ENCODE measurements at regions not wholly inside any gene's neighbourhood (a gene's known extent, or its start where the extent isn't known, plus 50 kb on each side); places are given as distances from the start of the nearest gene placed in this dataset.

DNA sequence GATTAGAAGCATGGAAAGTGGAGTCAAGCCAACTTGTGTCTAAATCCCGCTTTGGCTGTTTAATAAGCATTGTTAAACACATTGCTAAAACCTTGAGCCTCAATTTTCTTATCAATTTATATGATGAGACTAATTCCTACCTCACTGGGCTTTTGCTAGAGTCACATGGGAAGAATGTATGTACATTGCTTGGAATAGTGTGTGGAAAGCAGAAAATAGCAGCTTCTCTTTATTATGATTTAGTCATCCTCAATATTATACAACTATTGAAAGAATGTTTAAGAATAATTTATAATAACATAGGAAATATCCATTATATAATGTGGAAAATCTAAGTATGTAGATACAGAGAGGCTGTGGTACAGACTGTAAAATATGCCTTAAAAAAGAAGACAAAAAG, 313.0 kb upstream of the CDYL start:
- H3K27ac ChIP-seq = no peak overlapping the region
- H4K20me1 ChIP-seq (ENCODE audit: insufficient read depth) = no peaks in the 10 kb centered on the region
- no peaks in the 10 kb centered on the region for H3K79me2 ChIP-seq (ENCODE audit: insufficient read depth, low read depth)
- H3K27me3 ChIP-seq (ENCODE audit: insufficient read depth, low read depth) = no peaks in the 10 kb centered on the region
- H3K4me1 ChIP-seq (ENCODE audit: low read depth, poor library complexity, severe bottlenecking) = no peaks in the 10 kb centered on the region
- H3K9ac ChIP-seq = no peak overlapping the region
- H3K4me3 ChIP-seq (IDR thresholded peaks at IDR 0.05; ENCODE audit: insufficient read depth, low read depth, low read length) = no peak overlapping the region
- no peak overlapping the region for H2AFZ ChIP-seq (ENCODE audit: low read depth)
- H3K36me3 ChIP-seq (ENCODE audit: insufficient read depth) = no peaks in the 10 kb centered on the region
- no peak overlapping the region for H3K4me2 ChIP-seq
- TF ChIP-seq, protein P1, sequence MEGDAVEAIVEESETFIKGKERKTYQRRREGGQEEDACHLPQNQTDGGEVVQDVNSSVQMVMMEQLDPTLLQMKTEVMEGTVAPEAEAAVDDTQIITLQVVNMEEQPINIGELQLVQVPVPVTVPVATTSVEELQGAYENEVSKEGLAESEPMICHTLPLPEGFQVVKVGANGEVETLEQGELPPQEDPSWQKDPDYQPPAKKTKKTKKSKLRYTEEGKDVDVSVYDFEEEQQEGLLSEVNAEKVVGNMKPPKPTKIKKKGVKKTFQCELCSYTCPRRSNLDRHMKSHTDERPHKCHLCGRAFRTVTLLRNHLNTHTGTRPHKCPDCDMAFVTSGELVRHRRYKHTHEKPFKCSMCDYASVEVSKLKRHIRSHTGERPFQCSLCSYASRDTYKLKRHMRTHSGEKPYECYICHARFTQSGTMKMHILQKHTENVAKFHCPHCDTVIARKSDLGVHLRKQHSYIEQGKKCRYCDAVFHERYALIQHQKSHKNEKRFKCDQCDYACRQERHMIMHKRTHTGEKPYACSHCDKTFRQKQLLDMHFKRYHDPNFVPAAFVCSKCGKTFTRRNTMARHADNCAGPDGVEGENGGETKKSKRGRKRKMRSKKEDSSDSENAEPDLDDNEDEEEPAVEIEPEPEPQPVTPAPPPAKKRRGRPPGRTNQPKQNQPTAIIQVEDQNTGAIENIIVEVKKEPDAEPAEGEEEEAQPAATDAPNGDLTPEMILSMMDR (conservative IDR thresholded peaks at IDR 0.05; ENCODE audit: low read depth, low read length) = no peak

DNA sequence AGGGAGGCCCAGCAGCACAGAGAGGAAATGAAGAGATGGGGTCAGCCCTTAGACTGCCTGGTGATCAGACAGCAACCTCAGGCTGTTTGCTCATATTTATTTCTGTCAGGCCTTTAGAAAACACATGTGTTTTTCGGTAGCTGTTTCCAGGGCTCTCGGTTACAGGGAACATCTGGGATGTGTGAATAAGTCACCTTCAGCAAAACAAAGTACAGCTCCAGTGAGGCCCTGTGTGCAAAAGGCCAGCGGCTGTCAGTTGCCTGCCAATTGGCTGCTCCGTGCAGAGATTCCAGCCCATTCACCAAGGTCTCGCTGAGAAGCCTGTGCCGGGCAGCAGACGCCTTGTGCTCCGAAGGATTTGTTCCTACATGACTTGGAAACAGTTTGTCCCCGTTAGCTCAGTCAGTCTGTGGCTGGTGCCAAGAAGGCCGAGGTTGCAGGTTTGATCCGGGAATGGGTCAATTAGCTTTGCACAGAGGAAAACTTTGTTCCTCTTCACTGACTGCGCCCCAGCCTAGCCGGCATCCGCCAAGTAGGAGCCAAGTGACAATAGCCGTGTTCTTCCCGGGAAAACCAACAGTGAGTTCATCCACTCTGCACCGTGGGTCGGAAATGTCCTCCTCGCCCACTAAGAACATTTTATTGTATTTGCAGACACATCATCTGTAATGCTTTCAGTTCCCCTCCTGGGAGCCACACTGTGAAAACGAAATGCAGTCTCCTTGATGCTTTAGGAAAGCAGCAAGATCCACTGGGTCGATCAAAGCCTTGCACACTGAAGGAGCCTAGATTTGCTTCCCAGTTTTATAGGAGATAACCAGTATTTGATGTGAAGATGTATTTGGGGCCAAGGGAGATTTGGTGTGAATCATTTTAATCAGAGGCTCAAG, 315.4 kb upstream of the CDYL start:
- Histone ChIP-seq H3K4me3 (IDR thresholded peaks at IDR 0.05; ENCODE audit: insufficient read depth, low read depth, low read length) (no peak overlapping the region), H3K36me3 (ENCODE audit: insufficient read depth) (no peaks in the 10 kb centered on the region), H3K4me1 (ENCODE audit: low read depth, poor library complexity, severe bottlenecking) (no peaks in the 10 kb centered on the region), H3K27ac (no peak overlapping the region), H2AFZ (ENCODE audit: low read depth) (no peak overlapping the region), H3K9ac (no peak overlapping the region), H3K4me2 (no peak overlapping the region), H3K27me3 (ENCODE audit: insufficient read depth, low read depth) (no peaks in the 10 kb centered on the region), H3K79me2 (ENCODE audit: insufficient read depth, low read depth) (no peaks in the 10 kb centered on the region), H4K20me1 (ENCODE audit: insufficient read depth) (no peaks in the 10 kb centered on the region)
- TF ChIP-seq, protein P1 (conservative IDR thresholded peaks at IDR 0.05; ENCODE audit: low read depth, low read length) = no peak

DNA sequence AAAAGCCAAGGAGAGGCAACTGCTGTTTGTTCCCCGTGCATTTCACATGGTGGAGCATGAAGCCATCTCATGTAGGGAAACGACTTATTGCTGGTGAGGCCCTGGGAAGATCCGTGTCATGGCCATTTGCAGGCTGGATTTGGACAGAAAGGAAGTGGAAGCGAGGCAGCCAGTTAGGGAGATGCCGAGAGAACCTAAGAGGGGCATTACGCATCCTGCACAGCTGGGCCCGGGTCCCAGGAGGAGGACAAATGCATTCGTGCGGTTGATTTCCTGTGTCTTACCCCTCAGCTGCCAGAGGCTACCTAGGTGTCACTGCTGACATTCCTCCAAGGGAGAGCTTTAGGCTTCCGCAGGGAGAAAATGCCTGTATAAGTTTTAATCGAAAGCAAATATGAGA, 316.2 kb upstream of the CDYL start:
- Histone ChIP-seq H3K27ac (no peak overlapping the region), H3K9ac (no peak overlapping the region), H2AFZ (ENCODE audit: low read depth) (no peak overlapping the region), H4K20me1 (ENCODE audit: insufficient read depth) (no peaks in the 10 kb centered on the region), H3K36me3 (ENCODE audit: insufficient read depth) (no peaks in the 10 kb centered on the region), H3K27me3 (ENCODE audit: insufficient read depth, low read depth) (no peaks in the 10 kb centered on the region), H3K4me1 (ENCODE audit: low read depth, poor library complexity, severe bottlenecking) (no peaks in the 10 kb centered on the region), H3K79me2 (ENCODE audit: insufficient read depth, low read depth) (no peaks in the 10 kb centered on the region), H3K4me2 (no peak overlapping the region), H3K4me3 (IDR thresholded peaks at IDR 0.05; ENCODE audit: insufficient read depth, low read depth, low read length) (no peak overlapping the region)
- TF ChIP-seq, protein P1 (conservative IDR thresholded peaks at IDR 0.05; ENCODE audit: low read depth, low read length) = no peak

DNA sequence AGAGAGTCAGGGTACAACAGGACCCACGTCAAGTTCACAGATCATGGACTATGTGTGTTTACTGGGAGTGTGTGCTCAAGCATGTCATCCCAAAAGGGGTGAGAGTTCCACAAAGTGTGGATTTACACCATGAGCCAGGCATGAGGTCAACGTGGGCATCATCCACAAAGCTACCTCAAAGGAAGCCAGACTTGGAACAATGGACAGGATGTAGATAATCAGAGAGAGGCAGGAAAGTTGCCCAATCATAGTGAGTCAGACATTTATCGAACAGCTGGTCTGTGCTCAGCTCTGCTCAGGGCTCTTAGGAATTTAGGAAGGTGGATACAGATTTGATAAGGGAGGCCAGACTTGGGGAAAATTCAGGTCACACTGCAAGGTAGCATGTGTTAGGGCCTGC, 317.2 kb upstream of the CDYL start:
- Histone ChIP-seq H3K4me1 (ENCODE audit: low read depth, poor library complexity, severe bottlenecking) (no peaks in the 10 kb centered on the region), H3K4me3 (IDR thresholded peaks at IDR 0.05; ENCODE audit: insufficient read depth, low read depth, low read length) (no peak overlapping the region), H3K27ac (no peak overlapping the region), H3K36me3 (ENCODE audit: insufficient read depth) (no peaks in the 10 kb centered on the region), H3K27me3 (ENCODE audit: insufficient read depth, low read depth) (no peaks in the 10 kb centered on the region), H3K9ac (no peak overlapping the region), H3K4me2 (no peak overlapping the region), H4K20me1 (ENCODE audit: insufficient read depth) (no peaks in the 10 kb centered on the region), H3K79me2 (ENCODE audit: insufficient read depth, low read depth) (no peaks in the 10 kb centered on the region), H2AFZ (ENCODE audit: low read depth) (no peak overlapping the region)
- TF ChIP-seq, protein P1 (conservative IDR thresholded peaks at IDR 0.05; ENCODE audit: low read depth, low read length) = no peak

All from KMS-11 (cell line).